Nephron progenitor cell (in vitro differentiated cells): ENCODE measurements at regions not wholly inside any gene's neighbourhood (a gene's known extent, or its start where the extent isn't known, plus 50 kb on each side); places are given as distances from the start of the nearest gene placed in this dataset.

Source experiments
- DNase-seq: peaks from one replicate; pipeline ENCODE4 v3.0.0; 2021
- H3K27ac Mint-ChIP-seq: 2 replicates; pipeline ENCODE4 v1.8.0; 2021; ENCODE audit warnings: mild to moderate bottlenecking, moderate library complexity, mixed read lengths
- H3K27me3 Mint-ChIP-seq: 2 replicates; pipeline ENCODE4 v1.8.0; 2021; ENCODE audit warnings: mild to moderate bottlenecking, low read depth, mixed read lengths; ENCODE audit not compliant: poor library complexity
- H3K36me3 Mint-ChIP-seq: 2 replicates; pipeline ENCODE4 v1.8.0; 2021; ENCODE audit warnings: low read depth, mixed read lengths
- H3K4me1 Mint-ChIP-seq: 2 replicates; pipeline ENCODE4 v1.8.0; 2021; ENCODE audit warnings: mixed read lengths
- H3K4me3 Mint-ChIP-seq: 2 replicates; pipeline ENCODE4 v1.8.0; 2021; ENCODE audit warnings: mild to moderate bottlenecking, moderate library complexity, mixed read lengths
- H3K9me3 Mint-ChIP-seq: 2 replicates; pipeline ENCODE4 v1.8.0; 2021; ENCODE audit warnings: mild to moderate bottlenecking, moderate library complexity, mixed read lengths
- CTCF ChIP-seq: fragments of 200-600 bp; sonication (generic); IDR thresholded peaks from 2 replicates; pipeline ENCODE4 v1.5.0; 2021; ENCODE audit warnings: antibody characterized with exemption

GRCh38 chr12:78550831-78551230, 313.7 kb upstream of the SYT1 start:
- Mint-ChIP-seq H3K4me3 (no peak overlapping the region), H3K9me3 (no peaks in the 10 kb centered on the region), H3K27ac (no peak overlapping the region), H3K36me3 (no peaks in the 10 kb centered on the region), H3K4me1 (peaks cover 12% of the 10 kb centered on the region), H3K27me3 (peaks cover 3% of the 10 kb centered on the region)
- no peak for DNase-seq
- no peak for TF ChIP-seq CTCF

- Mint-ChIP-seq H3K9me3 (no peaks in the 10 kb centered on the region), H3K4me1 (peaks cover 17% of the 10 kb centered on the region), H3K27me3 (peaks cover 3% of the 10 kb centered on the region), H3K27ac (no peak overlapping the region), H3K36me3 (no peaks in the 10 kb centered on the region), H3K4me3 (no peak overlapping the region)
- DNase-seq: no peak
- TF ChIP-seq CTCF: no peak
Observed at GRCh38 chr12:78555802-78556201, 308.8 kb upstream of the SYT1 start.

DNA sequence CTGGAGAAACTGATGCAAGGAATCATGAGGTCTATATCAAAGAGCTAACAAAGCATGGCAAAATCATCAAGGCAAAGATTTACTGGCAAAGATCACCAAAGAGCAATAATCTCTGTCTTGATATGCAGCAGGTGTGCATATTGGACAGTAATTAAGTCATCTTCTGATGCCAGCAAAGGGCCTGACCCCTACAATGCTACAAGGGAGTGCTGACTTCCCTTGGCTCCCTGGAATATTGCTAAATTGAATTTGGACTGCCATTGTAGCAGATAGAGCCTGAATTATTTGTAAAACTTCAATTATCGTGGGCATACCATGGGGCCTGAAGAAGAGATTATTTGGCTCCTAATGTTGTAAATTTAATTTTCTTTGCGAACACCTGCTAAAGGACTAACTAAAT, 307.9 kb upstream of the SYT1 start:
- Mint-ChIP-seq H3K4me3 (no peak overlapping the region), H3K9me3 (no peaks in the 10 kb centered on the region), H3K36me3 (no peaks in the 10 kb centered on the region), H3K4me1 (peaks cover 13% of the 10 kb centered on the region), H3K27me3 (peaks cover 3% of the 10 kb centered on the region), H3K27ac (no peak overlapping the region)
- no peak for DNase-seq
- TF ChIP-seq CTCF: no peak

- Mint-ChIP-seq H3K4me1 (peaks cover 6% of the 10 kb centered on the region), H3K27me3 (peaks cover 3% of the 10 kb centered on the region), H3K27ac (no peak overlapping the region), H3K9me3 (no peaks in the 10 kb centered on the region), H3K4me3 (no peak overlapping the region), H3K36me3 (no peaks in the 10 kb centered on the region)
- no peak for TF ChIP-seq CTCF
- DNase-seq: no peak
Observed at GRCh38 chr12:78559416-78559815, 305.2 kb upstream of the SYT1 start.

GRCh38 chr12:78559886-78560285, 304.7 kb upstream of the SYT1 start:
- H3K36me3 Mint-ChIP-seq: no peaks in the 10 kb centered on the region

More at GRCh38 chr12:78559886-78560285, 304.7 kb upstream of the SYT1 start:
- DNase-seq: no peak
- no peaks in the 10 kb centered on the region for H3K9me3 Mint-ChIP-seq
- H3K27ac Mint-ChIP-seq: no peak overlapping the region
- TF ChIP-seq CTCF: no peak
- no peak overlapping the region for H3K4me3 Mint-ChIP-seq
- H3K4me1 Mint-ChIP-seq: peaks cover 6% of the 10 kb centered on the region
- no peaks in the 10 kb centered on the region for H3K27me3 Mint-ChIP-seq
